Suprapubic skin (tissue), 4 donors: ENCODE measurements at regions not wholly inside any gene's neighbourhood (a gene's known extent, or its start where the extent isn't known, plus 50 kb on each side); places are given as distances from the start of the nearest gene placed in this dataset.

Experiments used
- DNase-seq, 2 donors: peaks; one replicate each; pipeline ENCODE4 v3.0.0-alpha.2; 2019; ENCODE audit warnings: low spot score in 2 of 2
- H3K27ac ChIP-seq: fragments of 200-600 bp; sonication (generic); one replicate; pipeline ENCODE4 v1.5.1; 2019
- H3K27me3 ChIP-seq: fragments of 200-600 bp; sonication (generic); one replicate; pipeline ENCODE4 v1.5.1; 2019
- H3K36me3 ChIP-seq: fragments of 200-600 bp; sonication (generic); one replicate; pipeline ENCODE4 v1.5.1; 2019
- H3K4me1 ChIP-seq: fragments of 200-600 bp; sonication (generic); one replicate; pipeline ENCODE4 v1.5.1; 2019
- H3K4me3 ChIP-seq: fragments of 200-600 bp; sonication (generic); one replicate; pipeline ENCODE4 v1.5.1; 2019; ENCODE audit warnings: mild to moderate bottlenecking
- H3K9me3 ChIP-seq: fragments of 200-600 bp; sonication (generic); one replicate; pipeline ENCODE4 v1.5.1; 2019
- EP300 ChIP-seq: sonication (generic); formaldehyde crosslinking; IDR thresholded peaks from one replicate; pipeline ENCODE4 v1.6.1; 2017; ENCODE audit warnings: antibody characterized with exemption
- POLR2A ChIP-seq, 2 donors: fragments of 450-650 bp; IDR thresholded peaks; one replicate each; pipeline ENCODE4 v1.6.1; 2017; ENCODE audit warnings: antibody characterized with exemption in 2 of 2, mild to moderate bottlenecking in 2 of 2, moderate library complexity in 2 of 2
- POLR2AphosphoS5 ChIP-seq, 3 donors: sonication (generic); formaldehyde crosslinking; IDR thresholded peaks; one replicate each; pipeline ENCODE4 v1.6.1; 2017; ENCODE audit warnings: antibody characterized with exemption in 3 of 3
- WGBS: methylation state at CpG from one replicate; pipeline ENCODE4 v1.1.5; 2018; 5-methylcytosine and 5-hydroxymethylcytosine counted together
- TF ChIP-seq, protein P1 (sequence below), 2 donors: fragments of 200-600 bp in 1 of 2; fragments of 450-650 bp in 1 of 2; sonication (generic) in 1 of 2; IDR thresholded peaks; one replicate each; pipeline ENCODE4 v1.5.1; 2016 to 2019; ENCODE audit warnings: antibody characterized with exemption in 2 of 2, mild to moderate bottlenecking in 1 of 2, moderate library complexity in 1 of 2

DNA sequence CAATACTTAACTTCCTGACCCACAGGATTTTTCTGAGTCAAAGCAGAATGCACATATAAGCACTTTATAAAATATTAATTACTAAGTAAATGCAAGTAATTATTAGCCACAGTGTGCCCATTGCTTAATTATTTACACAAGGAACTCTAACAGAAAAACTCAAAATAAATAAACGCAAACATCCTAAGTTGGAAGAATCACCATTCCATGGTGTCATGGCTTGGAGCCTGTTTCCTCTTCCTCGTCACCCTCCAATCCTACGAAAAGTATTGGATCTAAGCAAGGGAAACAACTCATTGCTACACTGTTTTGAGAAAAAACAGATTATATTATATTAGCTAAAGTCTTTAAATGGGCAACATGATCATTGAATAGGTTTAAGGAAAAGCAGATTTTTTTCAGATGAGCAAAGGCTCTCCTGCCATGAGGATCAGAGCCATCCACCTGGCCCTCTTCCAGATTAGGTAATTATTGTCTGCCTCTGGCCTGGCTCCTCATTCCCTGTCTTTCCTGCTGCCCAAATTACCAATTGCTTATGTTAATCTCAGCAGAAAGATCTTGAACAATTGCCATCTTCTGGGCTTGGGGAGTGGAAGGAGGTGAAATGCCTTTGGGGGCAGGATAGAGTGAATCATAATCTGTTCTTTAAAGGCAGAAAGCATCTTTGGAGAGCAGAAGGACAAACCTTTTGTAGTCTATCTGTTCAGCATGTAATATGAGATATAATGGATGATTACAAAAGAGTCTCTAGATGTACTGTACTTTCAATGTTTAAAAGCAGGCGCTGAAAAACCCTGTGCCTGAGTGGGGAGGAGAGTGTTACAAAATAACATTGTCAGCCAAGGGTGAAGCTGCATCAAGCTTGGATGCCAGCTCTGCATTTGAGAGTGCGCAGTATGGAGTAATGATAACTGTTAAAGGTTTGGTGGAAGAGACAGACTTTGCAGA lies 121.2 kb downstream of the DUSP10 start:
- Histone ChIP-seq H3K27ac (no peak overlapping the region), H3K4me1 (peaks cover 11% of the 10 kb centered on the region), H3K27me3 (no peaks in the 10 kb centered on the region), H3K9me3 (no peaks in the 10 kb centered on the region), H3K4me3 (no peak overlapping the region), H3K36me3 (no peaks in the 10 kb centered on the region)
- DNase-seq = no peak
- 57% methylated on average over 5 of the region's 5 CpGs for WGBS
- no peak for TF ChIP-seq EP300
- TF ChIP-seq POLR2AphosphoS5 (IDR thresholded peaks at IDR 0.05) = no peak
- TF ChIP-seq POLR2A (IDR thresholded peaks at IDR 0.05) = no peak
- TF ChIP-seq, protein P1, sequence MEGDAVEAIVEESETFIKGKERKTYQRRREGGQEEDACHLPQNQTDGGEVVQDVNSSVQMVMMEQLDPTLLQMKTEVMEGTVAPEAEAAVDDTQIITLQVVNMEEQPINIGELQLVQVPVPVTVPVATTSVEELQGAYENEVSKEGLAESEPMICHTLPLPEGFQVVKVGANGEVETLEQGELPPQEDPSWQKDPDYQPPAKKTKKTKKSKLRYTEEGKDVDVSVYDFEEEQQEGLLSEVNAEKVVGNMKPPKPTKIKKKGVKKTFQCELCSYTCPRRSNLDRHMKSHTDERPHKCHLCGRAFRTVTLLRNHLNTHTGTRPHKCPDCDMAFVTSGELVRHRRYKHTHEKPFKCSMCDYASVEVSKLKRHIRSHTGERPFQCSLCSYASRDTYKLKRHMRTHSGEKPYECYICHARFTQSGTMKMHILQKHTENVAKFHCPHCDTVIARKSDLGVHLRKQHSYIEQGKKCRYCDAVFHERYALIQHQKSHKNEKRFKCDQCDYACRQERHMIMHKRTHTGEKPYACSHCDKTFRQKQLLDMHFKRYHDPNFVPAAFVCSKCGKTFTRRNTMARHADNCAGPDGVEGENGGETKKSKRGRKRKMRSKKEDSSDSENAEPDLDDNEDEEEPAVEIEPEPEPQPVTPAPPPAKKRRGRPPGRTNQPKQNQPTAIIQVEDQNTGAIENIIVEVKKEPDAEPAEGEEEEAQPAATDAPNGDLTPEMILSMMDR (IDR thresholded peaks at IDR 0.05) = no peak

DNA sequence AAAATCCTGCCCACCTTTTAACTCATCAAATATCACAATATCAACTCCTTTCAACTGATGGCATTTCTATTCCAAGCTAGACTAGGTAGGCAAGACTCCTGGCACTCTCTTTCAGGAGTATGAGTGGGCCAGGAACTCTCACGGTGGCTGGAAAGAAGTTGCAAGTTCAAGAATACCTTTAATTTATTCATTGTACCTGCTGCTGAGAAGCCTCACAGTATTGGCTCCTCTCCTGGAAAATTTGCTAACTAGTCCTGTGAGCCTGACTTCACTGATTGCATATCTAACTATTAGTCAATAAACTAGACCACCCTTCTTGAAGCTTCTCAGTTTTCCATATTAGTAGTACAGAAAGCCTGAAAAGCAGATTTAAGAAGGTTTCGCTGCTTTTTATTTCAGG lies 120.2 kb downstream of the DUSP10 start:
- no peak for DNase-seq
- TF ChIP-seq EP300 (no peak), POLR2AphosphoS5 (IDR thresholded peaks at IDR 0.05) (no peak), POLR2A (IDR thresholded peaks at IDR 0.05) (no peak)
- TF ChIP-seq, protein P1 (IDR thresholded peaks at IDR 0.05) = no peak
- Histone ChIP-seq H3K27ac (no peak overlapping the region), H3K4me1 (peaks cover 11% of the 10 kb centered on the region), H3K36me3 (no peaks in the 10 kb centered on the region), H3K9me3 (no peaks in the 10 kb centered on the region), H3K27me3 (no peaks in the 10 kb centered on the region), H3K4me3 (no peak overlapping the region)
- WGBS = 80% methylated on average over 2 of the region's 2 CpGs

- Histone ChIP-seq H3K36me3 (no peaks in the 10 kb centered on the region), H3K4me3 (no peak overlapping the region), H3K27ac (no peak overlapping the region), H3K27me3 (no peaks in the 10 kb centered on the region), H3K9me3 (no peaks in the 10 kb centered on the region), H3K4me1 (peaks cover 11% of the 10 kb centered on the region)
- no peak for TF ChIP-seq EP300
- DNase-seq = no peak
- WGBS = 85% methylated on average over 2 of the region's 2 CpGs
Observed at GRCh38 chr1:221622389-221622788, 119.5 kb downstream of the DUSP10 start.

DNA sequence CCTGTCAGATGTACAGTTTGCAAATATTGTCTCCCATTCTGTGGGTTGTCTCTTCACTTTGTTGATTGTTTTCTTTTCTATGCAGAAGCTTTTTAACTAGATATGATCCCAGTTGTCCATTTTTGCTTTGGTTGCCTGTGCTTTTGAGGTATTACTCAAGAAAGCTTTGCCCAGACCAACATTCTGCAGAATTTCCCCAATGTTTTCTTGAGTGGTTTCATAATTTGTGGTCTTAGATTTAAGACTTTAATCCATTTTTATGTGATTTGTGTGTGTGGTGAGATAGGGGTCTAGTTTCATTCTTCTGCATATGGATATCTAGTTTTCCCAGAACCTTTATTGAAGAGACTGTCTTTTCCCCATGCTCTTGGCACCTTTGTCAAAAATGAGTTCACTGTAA lies 116.9 kb downstream of the DUSP10 start:
- Histone ChIP-seq H3K4me1 (peaks cover 11% of the 10 kb centered on the region), H3K4me3 (no peak overlapping the region), H3K27ac (no peak overlapping the region), H3K9me3 (no peaks in the 10 kb centered on the region), H3K36me3 (no peaks in the 10 kb centered on the region), H3K27me3 (no peaks in the 10 kb centered on the region)
- no peak for DNase-seq
- no peak for TF ChIP-seq EP300
- no peak for TF ChIP-seq POLR2A (IDR thresholded peaks at IDR 0.05)
- TF ChIP-seq POLR2AphosphoS5 (IDR thresholded peaks at IDR 0.05) = no peak
- TF ChIP-seq, protein P1 (IDR thresholded peaks at IDR 0.05) = no peak

- H3K9me3 ChIP-seq = no peaks in the 10 kb centered on the region
- WGBS = 70% methylated on average over 1 of the region's 1 CpG
Observed at GRCh38 chr1:221626041-221626440, 115.8 kb downstream of the DUSP10 start.

More at GRCh38 chr1:221626041-221626440, 115.8 kb downstream of the DUSP10 start:
- no peak overlapping the region for H3K27ac ChIP-seq
- TF ChIP-seq EP300 (no peak), POLR2A (IDR thresholded peaks at IDR 0.05) (no peak), POLR2AphosphoS5 (IDR thresholded peaks at IDR 0.05) (no peak)
- TF ChIP-seq, protein P1 (IDR thresholded peaks at IDR 0.05) = no peak
- DNase-seq = no peak
- H3K4me1 ChIP-seq = peaks cover 10% of the 10 kb centered on the region
- H3K4me3 ChIP-seq = no peak overlapping the region
- no peaks in the 10 kb centered on the region for H3K36me3 ChIP-seq
- H3K27me3 ChIP-seq = no peaks in the 10 kb centered on the region
